ENCODE measurements at regions not wholly inside any gene's neighbourhood (a gene's known extent, or its start where the extent isn't known, plus 50 kb on each side); places are given as distances from the start of the nearest gene placed in this dataset.
"Not testable (repeated sequence)": the region's sequence is repeated elsewhere in the genome, so short reads cannot be mapped to it uniquely, and the experiment has no call there.

GRCh38 chr6:19159561-19159960, 677.6 kb upstream of the ID4 start:
- no peak for DNase-seq

DNA sequence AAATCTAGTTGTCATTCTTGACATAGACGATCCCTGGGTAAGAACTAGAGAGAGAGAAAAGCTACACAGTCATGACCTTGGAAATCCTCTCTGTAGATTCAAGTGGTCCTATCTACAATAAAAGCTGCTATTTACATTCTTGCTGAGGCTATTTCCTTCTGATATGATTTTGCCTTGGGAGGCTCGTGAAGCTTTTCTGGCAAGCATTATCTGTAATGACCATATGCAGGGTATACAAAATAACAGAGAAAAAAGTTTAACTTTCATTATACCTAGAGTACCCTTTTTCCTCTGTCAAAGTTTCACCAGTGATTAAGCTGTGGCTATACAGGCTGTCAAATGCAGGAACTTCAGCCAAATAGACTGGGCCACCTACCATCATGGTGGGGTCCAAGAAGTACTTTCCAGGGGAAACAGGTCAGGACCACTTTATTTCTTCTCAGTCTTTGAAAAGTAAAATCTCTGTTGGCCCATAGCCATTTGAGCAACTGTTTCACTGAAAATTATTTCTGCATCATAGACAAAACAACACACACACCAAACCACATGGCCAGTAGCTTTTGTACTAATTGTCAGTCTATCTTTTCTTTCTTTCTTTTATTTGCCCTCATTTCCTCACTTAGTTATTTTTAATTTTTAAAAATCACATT, 677.0 kb upstream of the ID4 start:
- no peak for DNase-seq

DNA sequence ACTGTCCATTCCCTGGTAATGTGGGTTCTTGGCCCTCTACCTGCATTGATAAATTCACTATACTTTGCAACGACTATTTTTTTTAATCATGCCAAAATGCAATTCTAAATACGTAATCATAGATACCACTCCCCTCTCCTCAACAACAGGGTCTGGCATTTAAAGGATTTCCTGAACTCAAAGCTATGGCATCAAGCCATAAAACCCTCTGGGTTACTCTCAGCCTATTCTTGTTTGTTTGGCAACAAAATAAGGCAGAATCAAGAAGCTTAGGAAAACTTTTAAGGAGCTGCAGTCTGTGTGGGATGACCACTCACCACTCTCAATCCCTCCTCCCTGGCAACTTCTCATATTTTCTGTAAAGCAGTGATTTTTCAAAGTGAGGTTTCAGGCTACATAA, 669.9 kb upstream of the ID4 start:
- DNase-seq = no peak

DNA sequence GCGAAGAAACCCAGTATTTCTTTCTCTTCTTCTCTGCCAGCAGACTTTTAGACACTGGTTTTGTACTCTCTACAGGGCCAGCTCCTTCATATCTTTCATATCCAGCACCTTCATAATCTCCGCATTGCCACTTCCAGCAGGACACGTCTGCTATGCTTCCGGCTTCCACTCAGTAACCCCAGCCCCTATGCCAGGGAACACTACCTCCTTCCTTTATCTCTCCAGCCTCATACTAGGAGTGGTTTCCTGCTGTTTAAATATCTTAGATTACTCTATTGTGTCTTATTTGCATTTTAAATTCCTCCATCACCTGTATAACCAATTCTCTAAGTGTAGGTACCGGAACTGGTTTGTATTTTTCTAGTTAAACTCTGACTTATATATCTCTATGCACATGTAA, 667.8 kb upstream of the ID4 start:
- no peak for DNase-seq

DNA sequence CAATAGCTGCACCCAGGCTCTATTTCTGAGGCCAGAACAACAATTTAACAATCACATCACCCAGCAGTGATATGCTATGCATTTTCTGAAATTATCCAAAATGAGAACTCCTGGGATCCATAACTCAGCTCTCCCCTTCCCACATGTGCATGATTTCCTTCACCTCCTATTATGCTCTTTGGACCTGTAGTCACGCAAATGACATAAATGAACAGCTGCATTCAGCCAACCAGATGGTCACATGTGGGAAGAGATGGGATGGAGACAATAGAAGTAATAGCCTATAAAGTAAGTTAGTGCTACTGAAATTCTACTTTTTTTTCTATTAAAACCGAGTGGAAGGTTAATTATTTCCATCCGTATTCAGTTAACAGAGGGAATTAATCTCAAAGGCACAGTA, 662.1 kb upstream of the ID4 start:
- DNase-seq = no peak

GRCh38 chr6:19180348-19181072, 656.7 kb upstream of the ID4 start:
- no peak for DNase-seq

GRCh38 chr6:19181211-19181610, 656.0 kb upstream of the ID4 start:
- DNase-seq = no peak

DNA sequence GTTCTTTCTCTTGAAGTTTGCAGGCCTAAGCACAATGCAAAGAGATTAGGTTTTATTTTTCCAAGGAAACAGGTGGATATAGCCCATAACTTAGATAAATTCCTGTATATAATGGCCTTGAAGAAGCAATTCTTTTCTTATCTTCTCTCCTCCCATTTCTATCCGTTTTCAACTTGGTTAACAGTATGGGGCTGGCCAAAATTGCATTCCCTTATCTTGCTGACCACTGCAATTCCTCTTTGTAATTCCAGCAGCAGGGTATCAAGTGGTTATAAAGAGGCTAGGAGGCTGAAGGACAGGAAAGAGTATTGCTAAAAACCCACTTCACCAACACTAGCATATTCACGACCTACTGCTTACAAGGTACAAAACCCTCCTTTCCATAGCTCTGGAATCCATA, 643.5 kb upstream of the ID4 start:
- no peak for DNase-seq

DNA sequence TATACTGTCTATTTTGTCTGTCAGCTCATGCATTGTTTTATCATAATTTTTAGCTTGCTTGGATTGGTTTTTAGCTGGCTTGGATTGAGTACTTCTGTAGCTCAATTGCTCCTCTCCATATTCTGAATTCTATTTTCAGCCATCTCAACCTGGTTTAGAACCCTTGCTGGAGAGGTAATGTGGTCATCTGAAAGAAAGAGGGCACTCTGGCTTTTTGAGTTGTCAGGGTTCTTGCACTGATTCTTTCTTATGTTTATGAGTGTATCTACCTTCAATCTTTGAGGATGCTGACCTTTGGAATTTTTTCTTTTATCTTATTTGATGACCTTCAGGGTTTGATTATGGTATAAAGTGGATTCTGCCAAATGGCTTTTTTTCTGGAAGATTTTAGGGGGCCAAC, 632.7 kb upstream of the ID4 start:
- no peak for DNase-seq

DNA sequence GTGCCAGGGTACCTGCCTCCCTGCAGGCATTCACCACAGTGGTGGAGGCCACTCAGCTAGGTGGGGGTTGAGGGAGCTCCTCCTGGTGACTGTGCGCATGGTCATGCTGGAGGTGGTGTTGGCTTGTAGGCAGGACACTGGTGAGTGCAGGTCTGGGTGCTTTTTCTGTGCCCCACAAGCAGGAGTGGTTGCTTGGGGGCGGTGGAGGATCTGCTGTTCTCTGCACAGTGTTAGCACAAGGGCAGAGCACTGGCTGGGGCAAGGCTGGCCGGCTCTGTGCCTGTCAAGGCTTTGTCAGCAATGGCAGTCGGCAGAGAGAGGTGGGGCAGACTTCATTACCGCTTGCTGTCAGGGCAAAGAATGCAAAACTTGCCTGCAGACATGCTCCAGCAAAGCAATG, 632.1 kb upstream of the ID4 start:
- DNase-seq = no peak

GRCh38 chr6:19209202-19209601, 628.0 kb upstream of the ID4 start:
- DNase-seq = no peak

GRCh38 chr6:19210849-19211590, 626.1 kb upstream of the ID4 start:
- no peak for DNase-seq

- no peak for DNase-seq
Measured at GRCh38 chr6:19214231-19214630, 622.9 kb upstream of the ID4 start.

DNA sequence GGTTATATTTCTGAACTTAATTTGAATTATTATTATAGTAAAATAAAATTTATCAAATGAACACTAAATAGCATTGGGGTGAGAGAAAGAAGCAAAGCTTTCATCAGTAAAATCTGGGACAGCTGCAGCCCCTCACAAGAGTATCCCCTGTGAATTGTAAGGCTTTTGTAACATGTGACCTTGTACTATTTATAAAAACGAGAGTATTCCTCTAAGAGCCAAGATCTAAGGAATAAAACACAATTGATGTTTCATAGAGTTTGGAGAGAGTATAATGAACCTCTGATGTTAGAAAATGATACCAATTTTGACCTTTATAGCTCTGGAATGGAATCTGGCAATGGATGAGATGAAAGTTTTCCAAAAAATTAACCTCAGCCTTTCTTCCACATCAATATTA, 617.2 kb upstream of the ID4 start:
- DNase-seq = no peak

DNA sequence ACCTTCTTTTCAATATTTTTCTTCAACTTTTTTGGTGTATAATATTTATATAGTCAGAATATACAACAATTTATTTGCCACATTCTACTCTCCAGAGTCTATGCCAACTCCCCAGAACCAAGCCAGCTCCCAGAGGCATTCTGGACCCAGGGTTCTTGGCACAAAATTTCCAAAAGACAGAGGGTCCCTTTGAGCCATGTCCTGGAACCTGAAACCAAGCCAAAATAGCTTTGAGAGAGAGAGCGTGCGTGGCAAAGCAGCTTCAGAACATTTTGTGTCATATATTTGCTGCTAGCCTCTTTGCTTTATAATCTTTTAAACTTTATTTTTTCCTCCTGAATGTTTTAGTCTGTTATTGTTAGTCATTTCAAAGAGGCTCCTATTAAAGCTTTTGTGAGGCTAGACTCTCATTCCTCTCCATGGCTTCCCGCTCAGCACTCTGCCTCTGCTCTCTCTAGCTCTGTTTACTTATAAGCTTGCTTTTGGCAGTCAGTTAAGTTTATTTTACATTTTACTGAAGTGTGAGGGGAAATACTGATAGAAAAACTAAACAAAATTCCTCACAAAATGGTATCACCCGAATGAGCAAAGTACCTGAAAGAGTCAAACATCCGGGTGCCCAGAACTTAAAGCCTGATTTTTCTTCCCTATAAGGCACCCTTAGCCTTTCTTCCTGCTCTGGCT, 605.1 kb upstream of the ID4 start:
- no peak for DNase-seq

DNA sequence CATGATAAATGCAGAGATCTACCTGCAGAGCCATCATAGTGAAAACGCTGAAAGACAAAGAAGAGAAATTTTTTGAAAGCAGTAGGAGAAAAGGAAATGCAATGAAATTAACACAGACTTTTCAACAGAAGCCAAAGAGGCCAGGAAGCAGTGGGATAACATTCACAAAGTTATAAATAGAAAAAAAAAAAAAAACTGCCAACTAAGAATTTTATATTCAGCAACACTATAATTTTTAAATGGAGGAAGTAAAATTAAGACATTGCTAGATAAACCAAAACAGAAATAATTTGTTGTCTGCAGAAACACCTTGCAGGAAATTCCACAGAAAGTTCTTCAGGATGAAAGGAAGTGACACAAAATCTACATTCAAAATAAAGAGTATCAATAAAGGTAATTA, 591.5 kb upstream of the ID4 start:
- DNase-seq = no peak

GRCh38 chr6:19247181-19247580, 590.0 kb upstream of the ID4 start:
- DNase-seq = not testable (repeated sequence)

DNA sequence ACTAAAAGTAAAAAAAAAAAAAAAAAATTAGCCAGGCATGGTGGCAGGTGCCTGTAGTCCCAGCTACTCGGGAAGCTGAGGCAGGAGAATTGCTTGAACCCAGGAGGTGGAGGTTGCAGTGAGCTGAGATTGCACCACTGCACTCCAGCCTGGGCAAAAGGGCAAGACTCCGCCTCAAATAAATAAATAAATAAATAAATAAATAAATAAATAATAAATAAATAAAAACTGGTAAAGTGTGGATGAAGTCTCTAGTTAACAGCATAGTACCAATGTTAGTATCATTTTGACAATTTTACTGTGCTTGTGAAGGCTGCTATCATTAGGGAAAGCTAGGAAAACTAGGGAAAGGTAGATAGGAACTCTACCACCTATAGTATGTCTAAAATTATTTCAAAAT, 581.0 kb upstream of the ID4 start:
- DNase-seq = not testable (repeated sequence)

DNA sequence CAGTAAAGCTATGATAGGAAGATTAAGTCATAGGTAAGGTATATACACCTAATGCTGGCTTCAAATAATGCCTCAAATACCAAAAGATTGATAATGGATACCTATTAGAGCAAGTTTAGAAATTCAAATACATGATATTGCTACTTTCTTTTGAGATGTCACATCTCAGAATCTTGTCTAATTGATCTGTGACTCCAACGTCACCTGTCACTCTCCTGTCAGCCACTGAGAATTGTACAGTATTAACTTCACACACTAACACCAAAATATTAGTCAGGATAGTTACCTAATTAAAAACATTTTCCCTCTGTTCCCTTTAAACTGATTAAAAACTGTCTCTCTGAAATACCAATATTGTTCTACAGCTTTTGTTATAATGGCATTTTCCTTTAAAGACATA, 575.5 kb upstream of the ID4 start:
- no peak for DNase-seq

DNA sequence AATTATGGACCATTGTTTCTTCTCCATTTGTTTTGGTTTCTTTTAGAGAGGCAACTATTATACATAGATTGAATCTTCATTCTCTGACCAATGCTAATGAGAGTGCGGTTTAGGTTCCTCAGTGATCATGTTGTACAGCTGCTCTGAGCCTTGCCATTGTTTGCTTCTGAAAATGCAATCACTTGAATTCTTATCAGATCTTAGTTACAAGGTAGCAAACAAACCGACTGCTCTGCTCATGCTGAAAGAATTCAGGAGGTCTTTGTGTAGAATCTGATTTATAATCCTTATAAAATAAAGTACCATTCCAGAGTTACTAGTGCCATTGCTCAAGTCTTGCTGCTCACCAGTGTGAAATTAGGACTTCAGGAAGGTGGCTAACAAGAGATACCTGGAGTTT, 569.1 kb upstream of the ID4 start:
- DNase-seq = no peak

- DNase-seq = no peak
Measured at GRCh38 chr6:19268718-19269117, 568.5 kb upstream of the ID4 start.

GRCh38 chr6:19269341-19269898, 567.8 kb upstream of the ID4 start:
- no peak for DNase-seq

DNA sequence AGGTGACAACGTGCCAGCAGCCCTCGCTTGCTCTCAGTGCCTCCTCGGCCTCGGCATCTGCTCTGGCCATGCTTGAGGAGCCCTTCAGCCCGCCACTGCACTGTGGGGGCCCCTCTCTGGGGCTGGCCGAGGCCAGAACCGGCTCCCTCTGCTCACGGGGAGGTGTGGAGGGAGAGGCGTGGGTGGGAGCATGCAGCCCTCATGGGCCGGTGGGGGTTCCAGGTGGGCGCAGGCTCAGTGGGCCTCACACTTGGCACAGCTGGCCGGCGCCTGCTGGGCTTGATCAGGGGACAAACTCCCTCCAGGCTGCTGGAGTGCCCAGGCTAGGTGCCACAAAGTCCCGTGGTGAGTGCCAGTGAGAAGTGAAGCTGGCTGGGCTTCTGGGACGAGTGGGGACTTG, 566.6 kb upstream of the ID4 start:
- DNase-seq = no peak

Data from activated gamma-delta T cell treated with Interleukin-2 at 50 U/mL for 16 hours (primary cell).